Stimulated activated CD4-positive, alpha-beta T cell treated with anti-CD3 and anti-CD28 coated beads, Interleukin-12 subunit alpha, Interleukin-12 subunit beta, amount 100 ng/mL, for 48 hours (primary cell): ENCODE measurements at regions not wholly inside any gene's neighbourhood (a gene's known extent, or its start where the extent isn't known, plus 50 kb on each side); places are given as distances from the start of the nearest gene placed in this dataset.

Experiments
- DNase-seq, 3 donors: peaks; one replicate each; pipeline ENCODE4 v3.0.0-alpha.2; 2020; ENCODE audit warnings: low read depth in 2 of 3, low spot score in 1 of 3

- no peak for DNase-seq
Observed at GRCh38 chr2:226011716-226012450, 612.4 kb downstream of the NYAP2 start.

GRCh38 chr2:226002438-226002837 is 602.9 kb downstream of the NYAP2 start:
- no peak for DNase-seq

GRCh38 chr2:226001716-226002115 is 602.2 kb downstream of the NYAP2 start:
- DNase-seq = no peak

GRCh38 chr2:225999692-226000091 is 600.2 kb downstream of the NYAP2 start:
- DNase-seq = no peak

GRCh38 chr2:225998653-225999052 is 599.1 kb downstream of the NYAP2 start:
- no peak for DNase-seq

GRCh38 chr2:225998116-225998515 is 598.6 kb downstream of the NYAP2 start:
- DNase-seq = no peak

- DNase-seq = no peak
Observed at GRCh38 chr2:225996462-225996828, 596.9 kb downstream of the NYAP2 start.

GRCh38 chr2:225995796-225996461 is 596.4 kb downstream of the NYAP2 start:
- DNase-seq = no peak

GRCh38 chr2:225994748-225995405 is 595.4 kb downstream of the NYAP2 start:
- DNase-seq = no peak

GRCh38 chr2:225993430-225993829 is 593.9 kb downstream of the NYAP2 start:
- no peak for DNase-seq

- no peak for DNase-seq
Observed at GRCh38 chr2:225989809-225990208, 590.3 kb downstream of the NYAP2 start.

- DNase-seq = no peak
Observed at GRCh38 chr2:225980372-225980771, 580.9 kb downstream of the NYAP2 start.

- DNase-seq = no peak
Observed at GRCh38 chr2:225971433-225971832, 571.9 kb downstream of the NYAP2 start.

- DNase-seq = no peak
Observed at GRCh38 chr2:225948903-225949302, 549.4 kb downstream of the NYAP2 start.

- DNase-seq = no peak
Observed at GRCh38 chr2:225938991-225939390, 539.5 kb downstream of the NYAP2 start.

GRCh38 chr2:225937625-225938187 is 538.2 kb downstream of the NYAP2 start:
- no peak for DNase-seq

GRCh38 chr2:225932811-225933413 is 533.4 kb downstream of the NYAP2 start:
- no peak for DNase-seq

GRCh38 chr2:225930687-225931086 is 531.2 kb downstream of the NYAP2 start:
- no peak for DNase-seq

- no peak for DNase-seq
Observed at GRCh38 chr2:225920621-225921220, 521.2 kb downstream of the NYAP2 start.

GRCh38 chr2:225916692-225917091 is 517.2 kb downstream of the NYAP2 start:
- DNase-seq = no peak

- no peak for DNase-seq
Observed at GRCh38 chr2:225911019-225911418, 511.5 kb downstream of the NYAP2 start.
